ENCODE measurements at regions not wholly inside any gene's neighbourhood (a gene's known extent, or its start where the extent isn't known, plus 50 kb on each side); places are given as distances from the start of the nearest gene placed in this dataset.

DNA sequence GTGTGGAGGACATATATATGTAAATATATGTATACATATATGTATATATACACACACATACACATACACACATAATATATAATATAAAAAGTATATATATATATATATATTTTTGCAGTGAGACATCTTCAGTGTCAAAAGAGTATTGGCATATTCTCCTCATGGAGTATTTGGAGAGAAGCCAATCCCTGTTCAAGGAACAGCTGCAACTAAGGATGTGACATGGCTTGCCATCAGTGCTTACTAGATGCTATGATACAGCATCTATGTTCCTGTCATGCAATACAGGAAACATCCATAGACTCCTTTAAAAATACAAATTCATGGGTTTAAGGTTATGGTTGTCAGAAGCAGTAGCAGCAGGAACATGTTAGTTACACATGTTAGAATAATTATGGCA lies 632.0 kb upstream of the AMELY start:
- DNase-seq (ENCODE audit: low spot score) = no peak

DNA sequence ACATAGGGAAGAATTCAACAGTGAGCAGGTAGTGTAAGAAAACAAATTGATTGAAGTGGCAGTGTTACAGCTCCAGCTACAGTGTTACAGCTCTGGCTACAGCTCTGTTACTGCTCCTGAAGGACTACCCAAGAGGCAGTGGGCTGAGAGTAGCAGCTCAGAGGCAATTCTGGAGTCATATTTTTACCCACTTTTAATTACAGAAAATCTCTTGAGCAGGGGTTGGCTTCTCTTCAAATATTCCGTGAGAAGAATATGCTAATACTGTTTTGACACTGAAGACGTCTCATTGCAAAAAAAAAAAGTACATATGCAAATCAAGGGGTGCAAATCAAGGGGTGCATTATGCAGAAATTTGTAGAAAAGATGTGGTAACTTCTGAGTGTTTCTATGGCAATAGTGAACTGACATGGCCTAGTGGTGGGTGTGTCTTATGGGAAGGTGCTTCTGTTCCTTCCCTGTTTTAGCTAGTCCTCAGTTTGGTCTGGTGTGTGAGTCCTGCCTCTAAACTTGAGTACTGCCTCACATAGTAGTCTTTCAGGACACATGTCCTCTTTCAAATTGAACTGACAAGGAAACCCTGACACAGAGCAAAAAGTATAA lies 630.8 kb upstream of the AMELY start:
- no peaks in the 10 kb centered on the region for H3K4me1 Mint-ChIP-seq
- H3K9me3 Mint-ChIP-seq = no peaks in the 10 kb centered on the region
- Histone ChIP-seq H3K4me1 (ENCODE audit: insufficient read depth) (no peaks in the 10 kb centered on the region), H4K20me1 (replicated peaks; ENCODE audit: insufficient read depth) (no peaks in the 10 kb centered on the region), H3F3A (replicated peaks; ENCODE audit: low read depth) (no peaks in the 10 kb centered on the region), H2AFZ (no peak overlapping the region), H3K9me2 (ENCODE audit: insufficient read depth) (no peaks in the 10 kb centered on the region), H3K27me3 (ENCODE audit: insufficient read depth) (no peaks in the 10 kb centered on the region), H3K27ac (ENCODE audit: low read depth) (no peak overlapping the region), H3K79me2 (replicated peaks; ENCODE audit: insufficient read depth) (no peaks in the 10 kb centered on the region), H3K4me2 (no peak overlapping the region), H3K36me3 (ENCODE audit: insufficient read depth) (no peaks in the 10 kb centered on the region), H3K4me3 (no peak overlapping the region)
- no peak overlapping the region for H3K27ac Mint-ChIP-seq
- TF ChIP-seq ZNF331 (CRISPR knock-in tag; IDR thresholded peaks at IDR 0.05; ENCODE audit: low read depth) = no peak
- TF ChIP-seq NANOG (IDR thresholded peaks at IDR 0.05; ENCODE audit: borderline replicate concordance) = no peak
- no peak for TF ChIP-seq EZH2 (IDR thresholded peaks at IDR 0.05; ENCODE audit: low read depth, unreplicated experiment)
- TF ChIP-seq CREB1 (CRISPR knock-in tag; IDR thresholded peaks at IDR 0.05; ENCODE audit: low read depth) = no peak
- TF ChIP-seq, protein P1, sequence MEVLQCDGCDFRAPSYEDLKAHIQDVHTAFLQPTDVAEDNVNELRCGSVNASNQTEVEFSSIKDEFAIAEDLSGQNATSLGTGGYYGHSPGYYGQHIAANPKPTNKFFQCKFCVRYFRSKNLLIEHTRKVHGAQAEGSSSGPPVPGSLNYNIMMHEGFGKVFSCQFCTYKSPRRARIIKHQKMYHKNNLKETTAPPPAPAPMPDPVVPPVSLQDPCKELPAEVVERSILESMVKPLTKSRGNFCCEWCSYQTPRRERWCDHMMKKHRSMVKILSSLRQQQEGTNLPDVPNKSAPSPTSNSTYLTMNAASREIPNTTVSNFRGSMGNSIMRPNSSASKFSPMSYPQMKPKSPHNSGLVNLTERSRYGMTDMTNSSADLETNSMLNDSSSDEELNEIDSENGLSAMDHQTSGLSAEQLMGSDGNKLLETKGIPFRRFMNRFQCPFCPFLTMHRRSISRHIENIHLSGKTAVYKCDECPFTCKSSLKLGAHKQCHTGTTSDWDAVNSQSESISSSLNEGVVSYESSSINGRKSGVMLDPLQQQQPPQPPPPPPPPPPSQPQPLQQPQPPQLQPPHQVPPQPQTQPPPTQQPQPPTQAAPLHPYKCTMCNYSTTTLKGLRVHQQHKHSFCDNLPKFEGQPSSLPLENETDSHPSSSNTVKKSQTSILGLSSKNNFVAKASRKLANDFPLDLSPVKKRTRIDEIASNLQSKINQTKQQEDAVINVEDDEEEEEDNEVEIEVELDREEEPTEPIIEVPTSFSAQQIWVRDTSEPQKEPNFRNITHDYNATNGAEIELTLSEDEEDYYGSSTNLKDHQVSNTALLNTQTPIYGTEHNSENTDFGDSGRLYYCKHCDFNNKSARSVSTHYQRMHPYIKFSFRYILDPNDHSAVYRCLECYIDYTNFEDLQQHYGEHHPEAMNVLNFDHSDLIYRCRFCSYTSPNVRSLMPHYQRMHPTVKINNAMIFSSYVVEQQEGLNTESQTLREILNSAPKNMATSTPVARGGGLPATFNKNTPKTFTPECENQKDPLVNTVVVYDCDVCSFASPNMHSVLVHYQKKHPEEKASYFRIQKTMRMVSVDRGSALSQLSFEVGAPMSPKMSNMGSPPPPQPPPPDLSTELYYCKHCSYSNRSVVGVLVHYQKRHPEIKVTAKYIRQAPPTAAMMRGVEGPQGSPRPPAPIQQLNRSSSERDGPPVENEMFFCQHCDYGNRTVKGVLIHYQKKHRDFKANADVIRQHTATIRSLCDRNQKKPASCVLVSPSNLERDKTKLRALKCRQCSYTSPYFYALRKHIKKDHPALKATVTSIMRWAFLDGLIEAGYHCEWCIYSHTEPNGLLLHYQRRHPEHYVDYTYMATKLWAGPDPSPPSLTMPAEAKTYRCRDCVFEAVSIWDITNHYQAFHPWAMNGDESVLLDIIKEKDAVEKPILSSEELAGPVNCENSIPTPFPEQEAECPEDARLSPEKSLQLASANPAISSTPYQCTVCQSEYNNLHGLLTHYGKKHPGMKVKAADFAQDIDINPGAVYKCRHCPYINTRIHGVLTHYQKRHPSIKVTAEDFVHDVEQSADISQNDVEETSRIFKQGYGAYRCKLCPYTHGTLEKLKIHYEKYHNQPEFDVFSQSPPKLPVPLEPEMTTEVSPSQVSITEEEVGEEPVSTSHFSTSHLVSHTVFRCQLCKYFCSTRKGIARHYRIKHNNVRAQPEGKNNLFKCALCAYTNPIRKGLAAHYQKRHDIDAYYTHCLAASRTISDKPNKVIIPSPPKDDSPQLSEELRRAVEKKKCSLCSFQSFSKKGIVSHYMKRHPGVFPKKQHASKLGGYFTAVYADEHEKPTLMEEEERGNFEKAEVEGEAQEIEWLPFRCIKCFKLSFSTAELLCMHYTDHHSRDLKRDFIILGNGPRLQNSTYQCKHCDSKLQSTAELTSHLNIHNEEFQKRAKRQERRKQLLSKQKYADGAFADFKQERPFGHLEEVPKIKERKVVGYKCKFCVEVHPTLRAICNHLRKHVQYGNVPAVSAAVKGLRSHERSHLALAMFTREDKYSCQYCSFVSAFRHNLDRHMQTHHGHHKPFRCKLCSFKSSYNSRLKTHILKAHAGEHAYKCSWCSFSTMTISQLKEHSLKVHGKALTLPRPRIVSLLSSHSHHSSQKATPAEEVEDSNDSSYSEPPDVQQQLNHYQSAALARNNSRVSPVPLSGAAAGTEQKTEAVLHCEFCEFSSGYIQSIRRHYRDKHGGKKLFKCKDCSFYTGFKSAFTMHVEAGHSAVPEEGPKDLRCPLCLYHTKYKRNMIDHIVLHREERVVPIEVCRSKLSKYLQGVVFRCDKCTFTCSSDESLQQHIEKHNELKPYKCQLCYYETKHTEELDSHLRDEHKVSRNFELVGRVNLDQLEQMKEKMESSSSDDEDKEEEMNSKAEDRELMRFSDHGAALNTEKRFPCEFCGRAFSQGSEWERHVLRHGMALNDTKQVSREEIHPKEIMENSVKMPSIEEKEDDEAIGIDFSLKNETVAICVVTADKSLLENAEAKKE (CRISPR knock-in tag; IDR thresholded peaks at IDR 0.05) = no peak
- TF ChIP-seq EZH2phosphoT487 (IDR thresholded peaks at IDR 0.05; ENCODE audit: unreplicated experiment) = no peak
- TF ChIP-seq STAT1 (IDR thresholded peaks at IDR 0.05; ENCODE audit: unreplicated experiment) = no peak
- TF ChIP-seq, protein P2, sequence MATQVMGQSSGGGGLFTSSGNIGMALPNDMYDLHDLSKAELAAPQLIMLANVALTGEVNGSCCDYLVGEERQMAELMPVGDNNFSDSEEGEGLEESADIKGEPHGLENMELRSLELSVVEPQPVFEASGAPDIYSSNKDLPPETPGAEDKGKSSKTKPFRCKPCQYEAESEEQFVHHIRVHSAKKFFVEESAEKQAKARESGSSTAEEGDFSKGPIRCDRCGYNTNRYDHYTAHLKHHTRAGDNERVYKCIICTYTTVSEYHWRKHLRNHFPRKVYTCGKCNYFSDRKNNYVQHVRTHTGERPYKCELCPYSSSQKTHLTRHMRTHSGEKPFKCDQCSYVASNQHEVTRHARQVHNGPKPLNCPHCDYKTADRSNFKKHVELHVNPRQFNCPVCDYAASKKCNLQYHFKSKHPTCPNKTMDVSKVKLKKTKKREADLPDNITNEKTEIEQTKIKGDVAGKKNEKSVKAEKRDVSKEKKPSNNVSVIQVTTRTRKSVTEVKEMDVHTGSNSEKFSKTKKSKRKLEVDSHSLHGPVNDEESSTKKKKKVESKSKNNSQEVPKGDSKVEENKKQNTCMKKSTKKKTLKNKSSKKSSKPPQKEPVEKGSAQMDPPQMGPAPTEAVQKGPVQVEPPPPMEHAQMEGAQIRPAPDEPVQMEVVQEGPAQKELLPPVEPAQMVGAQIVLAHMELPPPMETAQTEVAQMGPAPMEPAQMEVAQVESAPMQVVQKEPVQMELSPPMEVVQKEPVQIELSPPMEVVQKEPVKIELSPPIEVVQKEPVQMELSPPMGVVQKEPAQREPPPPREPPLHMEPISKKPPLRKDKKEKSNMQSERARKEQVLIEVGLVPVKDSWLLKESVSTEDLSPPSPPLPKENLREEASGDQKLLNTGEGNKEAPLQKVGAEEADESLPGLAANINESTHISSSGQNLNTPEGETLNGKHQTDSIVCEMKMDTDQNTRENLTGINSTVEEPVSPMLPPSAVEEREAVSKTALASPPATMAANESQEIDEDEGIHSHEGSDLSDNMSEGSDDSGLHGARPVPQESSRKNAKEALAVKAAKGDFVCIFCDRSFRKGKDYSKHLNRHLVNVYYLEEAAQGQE (IDR thresholded peaks at IDR 0.05; ENCODE audit: unreplicated experiment) = no peak
- TF ChIP-seq, protein P3, sequence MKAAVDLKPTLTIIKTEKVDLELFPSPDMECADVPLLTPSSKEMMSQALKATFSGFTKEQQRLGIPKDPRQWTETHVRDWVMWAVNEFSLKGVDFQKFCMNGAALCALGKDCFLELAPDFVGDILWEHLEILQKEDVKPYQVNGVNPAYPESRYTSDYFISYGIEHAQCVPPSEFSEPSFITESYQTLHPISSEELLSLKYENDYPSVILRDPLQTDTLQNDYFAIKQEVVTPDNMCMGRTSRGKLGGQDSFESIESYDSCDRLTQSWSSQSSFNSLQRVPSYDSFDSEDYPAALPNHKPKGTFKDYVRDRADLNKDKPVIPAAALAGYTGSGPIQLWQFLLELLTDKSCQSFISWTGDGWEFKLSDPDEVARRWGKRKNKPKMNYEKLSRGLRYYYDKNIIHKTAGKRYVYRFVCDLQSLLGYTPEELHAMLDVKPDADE (IDR thresholded peaks at IDR 0.05) = no peak
- no peak for TF ChIP-seq JUNB (IDR thresholded peaks at IDR 0.05; ENCODE audit: unreplicated experiment)
- TF ChIP-seq POLR2AphosphoS5 (IDR thresholded peaks at IDR 0.05; ENCODE audit: low read depth) = no peak
- no peaks in the 10 kb centered on the region for H3K27me3 Mint-ChIP-seq (ENCODE audit: insufficient read depth, low read depth, poor library complexity)
- no peak for ATAC-seq
- DNase-seq (ENCODE audit: low spot score) = no peak
- H3K4me3 Mint-ChIP-seq = no peak overlapping the region
- H3K36me3 Mint-ChIP-seq (ENCODE audit: low read depth) = no peaks in the 10 kb centered on the region

More for the DNA sequence above, 632.0 kb upstream of the AMELY start:
- Histone ChIP-seq H3K4me3 (no peak overlapping the region), H3K27me3 (ENCODE audit: insufficient read depth) (no peaks in the 10 kb centered on the region), H3F3A (replicated peaks; ENCODE audit: low read depth) (no peaks in the 10 kb centered on the region), H3K9me2 (ENCODE audit: insufficient read depth) (no peaks in the 10 kb centered on the region), H3K4me1 (ENCODE audit: insufficient read depth) (no peaks in the 10 kb centered on the region), H4K20me1 (replicated peaks; ENCODE audit: insufficient read depth) (no peaks in the 10 kb centered on the region), H3K79me2 (replicated peaks; ENCODE audit: insufficient read depth) (no peaks in the 10 kb centered on the region), H3K4me2 (no peak overlapping the region), H3K36me3 (ENCODE audit: insufficient read depth) (no peaks in the 10 kb centered on the region), H2AFZ (no peak overlapping the region), H3K27ac (ENCODE audit: low read depth) (no peak overlapping the region)
- H3K27me3 Mint-ChIP-seq (ENCODE audit: insufficient read depth, low read depth, poor library complexity) = no peaks in the 10 kb centered on the region
- no peaks in the 10 kb centered on the region for H3K4me1 Mint-ChIP-seq
- TF ChIP-seq ZNF114 (CRISPR knock-in tag; IDR thresholded peaks at IDR 0.05) = no peak
- no peak overlapping the region for H3K27ac Mint-ChIP-seq
- 0 out of 3 replicates have a peak, but pooled peaks cover 4% of the 10 kb centered on the region for H3K9me3 Mint-ChIP-seq
- H3K36me3 Mint-ChIP-seq (ENCODE audit: low read depth) = no peaks in the 10 kb centered on the region
- no peak overlapping the region for H3K4me3 Mint-ChIP-seq
- ATAC-seq = no peak

Data from GM23338 (cell line).